Pancreas (tissue), 10 donors: ENCODE measurements at regions not wholly inside any gene's neighbourhood (a gene's known extent, or its start where the extent isn't known, plus 50 kb on each side); places are given as distances from the start of the nearest gene placed in this dataset.

ENCODE experiments used
- ATAC-seq, 4 donors: fragments of 200-7000 bp; cut with Tn5 transposase; one replicate each; pipeline versions ENCODE4 v1.8.0 to v1.9.1; 2020; ENCODE audit warnings: mild to moderate bottlenecking in 4 of 4, moderate library complexity in 4 of 4
- DNase-seq, 6 donors: peaks; one replicate each; pipeline ENCODE4 v3.0.0-alpha.2; 2020
- FAIRE-seq: peaks from 2 replicates; lab custom pipeline; 2012; peaks lifted over from hg19 to GRCh38; lab: Jason Lieb, UNC
- H3K27ac ChIP-seq, 4 donors: fragments of 200-600 bp; sonication (generic); 1 replicate in 3 of 4; 2 replicates in 1 of 4; pipeline versions ENCODE4 v1.5.0 to v1.8.0; 2020
- H3K27me3 ChIP-seq, 4 donors: fragments of 200-600 bp; one replicate each; pipeline ENCODE4 v1.8.0; 2021
- H3K36me3 ChIP-seq, 3 donors: fragments of 200-600 bp; sonication (generic) in 1 of 3; one replicate each; pipeline versions ENCODE4 v1.5.0 to v1.8.0; 2020 to 2021
- H3K4me1 ChIP-seq, 3 donors: fragments of 200-600 bp; one replicate each; pipeline ENCODE4 v1.8.0; 2021
- H3K4me3 ChIP-seq, 4 donors: fragments of 200-600 bp; sonication (generic) in 2 of 4; one replicate each; pipeline versions ENCODE4 v1.5.0 to v1.8.0; 2020 to 2021
- H3K9me3 ChIP-seq, 4 donors: fragments of 200-600 bp; one replicate each; pipeline ENCODE4 v1.8.0; 2021
- CTCF ChIP-seq, 4 donors: fragments of 200-600 bp; sonication (generic) in 3 of 4; IDR thresholded peaks; one replicate each; pipeline versions ENCODE4 v1.5.0 to v1.8.0; 2021; ENCODE audit warnings: antibody characterized with exemption in 4 of 4
- WGBS, 2 donors: extraction: QIAGEN DNeasy Blood & Tissue Kit; methylation state at CpG; one replicate each; pipeline ENCODE4 v1.1.7; 2013; 5-methylcytosine and 5-hydroxymethylcytosine counted together
- intact Hi-C, 3 donors: fragments of 100-400 bp; cut with DNase I; formaldehyde crosslinking; loops; one replicate each; pipeline versions ENCODE4 v1.11.1 to v1.14.2; 2022
- donor health status: healthy with polysubstance abuse.
- donor health status: DM: no; HTN: no; CAD: no; lungs with moderate emphysema.
- donor health status: DM: no; HTN: no; CAD: no.
- donor health status: control.
- donor health status: control.
- donor health status: Bipolar disorder and iron deficiency.
- donor health status: DM: yes; HTN: yes; CAD: no.
- donor health status: DM: no; HTN: no; CAD: no.
- donor health status: DM: no; HTN: no; CAD: no.
- donor health status: DM: yes; HTN: yes; CAD: no.

GRCh38 chr11:90343673-90344072 lies 120.8 kb upstream of the CHORDC1 start:
- Histone ChIP-seq H3K36me3 (no peaks in the 10 kb centered on the region), H3K4me1 (no peaks in the 10 kb centered on the region), H3K27ac (no peak overlapping the region), H3K4me3 (no peak overlapping the region), H3K9me3 (no peaks in the 10 kb centered on the region), H3K27me3 (no peaks in the 10 kb centered on the region)
- DNase-seq, result no peak
- no peak for TF ChIP-seq CTCF (IDR thresholded peaks at IDR 0.05)
- WGBS, 2 donors, result 21 to 26% methylated on average over 2 of the region's 2 CpGs
- no peak for ATAC-seq
- intact Hi-C loops, result no loop called here
- no peak for FAIRE-seq

DNA sequence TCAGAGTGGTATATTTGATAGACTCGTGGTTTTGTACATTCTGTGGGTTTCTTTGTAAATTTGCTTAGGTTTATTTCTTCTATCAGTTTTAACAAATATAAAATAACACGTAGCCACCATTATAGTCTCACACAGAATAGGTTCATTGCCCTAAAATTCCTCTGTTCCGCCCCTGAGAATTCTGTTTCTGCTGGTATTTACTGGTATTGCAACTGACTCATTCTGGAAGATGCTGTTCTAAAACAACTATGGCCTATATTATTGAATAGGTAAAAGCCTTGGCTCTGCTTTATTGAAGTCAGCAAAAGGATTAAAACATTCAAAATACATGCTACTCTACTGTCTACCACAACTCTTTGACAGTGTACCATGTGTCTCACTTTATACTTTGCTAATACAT lies 119.1 kb upstream of the CHORDC1 start:
- Histone ChIP-seq H3K9me3 (no peaks in the 10 kb centered on the region), H3K27me3 (no peaks in the 10 kb centered on the region), H3K27ac (no peak overlapping the region), H3K36me3 (no peaks in the 10 kb centered on the region), H3K4me3 (no peak overlapping the region), H3K4me1 (no peaks in the 10 kb centered on the region)
- no peak for DNase-seq
- no peak for TF ChIP-seq CTCF (IDR thresholded peaks at IDR 0.05)
- WGBS, 2 donors, result 53 to 61% methylated on average over 3 of the region's 3 CpGs
- FAIRE-seq, result no peak
- ATAC-seq, result no peak
- intact Hi-C loops, result no loop called here

DNA sequence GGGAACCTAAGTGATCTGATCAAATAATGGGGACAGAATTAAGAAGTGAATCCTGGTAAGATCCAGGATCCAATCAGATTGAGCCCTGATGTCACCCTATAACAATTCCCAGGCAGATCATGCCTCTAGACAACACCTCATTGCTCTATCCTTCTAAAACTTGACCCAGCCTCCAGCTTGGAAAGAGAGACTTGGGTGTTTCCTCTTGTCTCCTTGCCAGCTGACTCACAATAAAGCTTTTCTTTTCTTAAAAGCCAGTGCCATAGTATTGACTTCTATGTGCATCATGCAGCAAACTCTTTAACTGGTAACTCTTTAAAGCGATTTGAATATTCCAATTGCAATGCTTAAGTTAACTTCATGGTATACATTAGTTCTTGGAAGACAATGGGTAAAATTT lies 109.6 kb upstream of the CHORDC1 start:
- no peak for DNase-seq
- H3K27me3 ChIP-seq, result no peaks in the 10 kb centered on the region
- TF ChIP-seq CTCF (IDR thresholded peaks at IDR 0.05), result no peak
- no peak overlapping the region for H3K27ac ChIP-seq
- no peaks in the 10 kb centered on the region for H3K4me1 ChIP-seq
- WGBS, 2 donors, result 66 to 83% methylated on average over 1 of the region's 1 CpG
- no peak overlapping the region for H3K4me3 ChIP-seq
- H3K9me3 ChIP-seq, result no peaks in the 10 kb centered on the region
- no peak for ATAC-seq
- no peak for FAIRE-seq
- intact Hi-C loops, result no loop called here
- no peaks in the 10 kb centered on the region for H3K36me3 ChIP-seq

GRCh38 chr11:90330632-90331031 lies 107.8 kb upstream of the CHORDC1 start:
- intact Hi-C loops, result no loop called here

DNA sequence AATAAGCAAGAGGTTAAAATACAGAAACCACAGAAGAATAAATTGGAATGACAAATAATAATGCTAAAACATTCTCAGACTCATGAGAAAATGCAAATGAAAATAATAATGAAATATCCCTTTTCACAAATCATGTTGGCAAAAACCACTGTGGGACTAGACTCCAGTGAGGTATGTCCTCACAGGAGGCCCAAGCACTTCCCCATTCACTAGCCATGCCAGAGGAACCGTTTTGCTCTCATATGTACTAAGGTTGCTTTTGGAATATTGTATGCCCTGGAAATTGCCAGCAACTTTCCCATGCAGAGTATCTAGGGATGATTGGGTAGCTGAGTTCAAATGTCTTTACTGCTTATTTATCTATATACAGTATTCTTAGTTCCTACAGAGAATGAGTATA lies 106.2 kb upstream of the CHORDC1 start:
- no peak for DNase-seq
- no peak overlapping the region for H3K27ac ChIP-seq
- ATAC-seq, result no peak
- WGBS, 2 donors, result 30 to 36% methylated on average over 1 of the region's 1 CpG
- H3K4me3 ChIP-seq, result no peak overlapping the region
- no peaks in the 10 kb centered on the region for H3K4me1 ChIP-seq
- FAIRE-seq, result no peak
- no peaks in the 10 kb centered on the region for H3K9me3 ChIP-seq
- TF ChIP-seq CTCF (IDR thresholded peaks at IDR 0.05), result no peak
- intact Hi-C loops, result no loop called here
- H3K36me3 ChIP-seq, result no peaks in the 10 kb centered on the region
- no peaks in the 10 kb centered on the region for H3K27me3 ChIP-seq

More at GRCh38 chr11:90330632-90331031, 107.8 kb upstream of the CHORDC1 start:
- no peak overlapping the region for H3K4me3 ChIP-seq
- no peak for TF ChIP-seq CTCF (IDR thresholded peaks at IDR 0.05)
- no peak overlapping the region for H3K27ac ChIP-seq
- 61 to 75% methylated on average over 2 of the region's 2 CpGs for WGBS, 2 donors
- ATAC-seq (no peak), DNase-seq (no peak), FAIRE-seq (no peak)
- no peaks in the 10 kb centered on the region for H3K9me3 ChIP-seq
- H3K27me3 ChIP-seq, result no peaks in the 10 kb centered on the region
- H3K36me3 ChIP-seq, result no peaks in the 10 kb centered on the region
- no peaks in the 10 kb centered on the region for H3K4me1 ChIP-seq
